ENCODE measurements at regions not wholly inside any gene's neighbourhood (a gene's known extent, or its start where the extent isn't known, plus 50 kb on each side); places are given as distances from the start of the nearest gene placed in this dataset.

DNA sequence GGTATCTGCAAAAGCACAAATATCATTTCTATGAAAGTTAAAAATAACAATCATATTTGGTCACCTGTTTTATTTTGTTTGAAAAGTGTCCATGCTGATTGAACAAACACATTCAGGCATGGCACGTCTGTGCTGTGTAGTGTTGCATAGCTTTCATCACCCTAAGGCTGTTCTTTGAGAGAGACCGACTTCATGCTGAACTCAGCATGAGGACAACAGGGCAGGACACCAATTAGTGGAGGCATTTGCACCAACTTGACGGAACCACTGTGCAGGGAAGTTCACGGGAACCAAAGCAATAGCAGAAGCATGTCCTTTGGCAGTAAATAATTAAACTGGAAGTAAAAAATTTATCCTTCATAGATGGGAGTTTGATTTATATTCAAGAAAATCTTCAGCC lies 158.4 kb upstream of the SLC7A11 start:
- no peak for TF ChIP-seq GATA2 (IDR thresholded peaks at IDR 0.05; ENCODE audit: low read depth, low read length)
- no peak for TF ChIP-seq GATA3 (IDR thresholded peaks at IDR 0.05; ENCODE audit: low read depth, low read length)

Measured in SH-SY5Y (cell line).